T-helper 17 cell (primary cell): ENCODE measurements at regions not wholly inside any gene's neighbourhood (a gene's known extent, or its start where the extent isn't known, plus 50 kb on each side); places are given as distances from the start of the nearest gene placed in this dataset.

ENCODE experiments used
- ATAC-seq: fragments of 150-1000 bp; cut with Tn5 transposase; 2 replicates; pipeline ENCODE4 v1.10.0; 2021; ENCODE audit warnings: mild to moderate bottlenecking, moderate library complexity
- DNase-seq, 3 donors: peaks; one replicate each; pipeline versions ENCODE4 v3.0.0 to v3.0.0-alpha.2; 2020 to 2021
- H3K9me3 ChIP-seq: one replicate; pipeline ENCODE4 v1.7.0; 2013; ENCODE audit warnings: low read length, mild to moderate bottlenecking; ENCODE audit not compliant: control insufficient read depth, poor library complexity, severe bottlenecking
- H3K27ac Mint-ChIP-seq: one replicate; pipeline ENCODE4 v1.8.0; 2022; ENCODE audit warnings: mild to moderate bottlenecking, moderate library complexity, mixed read lengths
- H3K27me3 Mint-ChIP-seq: one replicate; pipeline ENCODE4 v1.8.0; 2022; ENCODE audit warnings: mixed read lengths
- H3K36me3 Mint-ChIP-seq: one replicate; pipeline ENCODE4 v1.8.0; 2022; ENCODE audit warnings: low read depth, mixed read lengths
- H3K4me1 Mint-ChIP-seq: one replicate; pipeline ENCODE4 v1.8.0; 2022; ENCODE audit warnings: mild to moderate bottlenecking, mixed read lengths
- H3K4me3 Mint-ChIP-seq: one replicate; pipeline ENCODE4 v1.8.0; 2022; ENCODE audit warnings: mild to moderate bottlenecking, moderate library complexity, mixed read lengths

- H3K4me3 Mint-ChIP-seq: no peak overlapping the region
- no peaks in the 10 kb centered on the region for H3K27me3 Mint-ChIP-seq
- H3K9me3 ChIP-seq: no peaks in the 10 kb centered on the region
- H3K27ac Mint-ChIP-seq: no peak overlapping the region
- ATAC-seq (no peak), DNase-seq (no peak)
- H3K4me1 Mint-ChIP-seq: no peaks in the 10 kb centered on the region
- H3K36me3 Mint-ChIP-seq: no peaks in the 10 kb centered on the region
Observed at GRCh38 chrX:20825984-20826383, 548.2 kb upstream of the CNKSR2 start.

GRCh38 chrX:20803971-20804370 is 537.3 kb upstream of the RPS6KA3 start:
- no peak for DNase-seq
- no peaks in the 10 kb centered on the region for H3K36me3 Mint-ChIP-seq
- H3K4me3 Mint-ChIP-seq: no peak overlapping the region
- H3K27ac Mint-ChIP-seq: no peak overlapping the region
- no peaks in the 10 kb centered on the region for H3K9me3 ChIP-seq
- ATAC-seq: no peak
- peaks cover 6% of the 10 kb centered on the region for H3K27me3 Mint-ChIP-seq
- H3K4me1 Mint-ChIP-seq: no peaks in the 10 kb centered on the region

- Mint-ChIP-seq H3K27me3 (peaks cover 6% of the 10 kb centered on the region), H3K27ac (no peak overlapping the region), H3K36me3 (no peaks in the 10 kb centered on the region), H3K4me1 (no peaks in the 10 kb centered on the region), H3K4me3 (no peak overlapping the region)
- H3K9me3 ChIP-seq: no peaks in the 10 kb centered on the region
- DNase-seq (no peak), ATAC-seq (no peak)
Observed at GRCh38 chrX:20802036-20802435, 535.3 kb upstream of the RPS6KA3 start.

GRCh38 chrX:20796450-20796849 is 529.7 kb upstream of the RPS6KA3 start:
- Mint-ChIP-seq H3K36me3 (no peaks in the 10 kb centered on the region), H3K27ac (no peak overlapping the region), H3K27me3 (peaks cover 6% of the 10 kb centered on the region), H3K4me1 (no peaks in the 10 kb centered on the region), H3K4me3 (no peak overlapping the region)
- ATAC-seq: no peak
- no peaks in the 10 kb centered on the region for H3K9me3 ChIP-seq
- no peak for DNase-seq

GRCh38 chrX:20789103-20789502 is 522.4 kb upstream of the RPS6KA3 start:
- Mint-ChIP-seq H3K27me3 (no peaks in the 10 kb centered on the region), H3K27ac (no peak overlapping the region), H3K4me1 (no peaks in the 10 kb centered on the region), H3K36me3 (no peaks in the 10 kb centered on the region), H3K4me3 (no peak overlapping the region)
- DNase-seq (no peak), ATAC-seq (no peak)
- H3K9me3 ChIP-seq: no peaks in the 10 kb centered on the region

- no peak for DNase-seq
- ATAC-seq: no peak
- Mint-ChIP-seq H3K27me3 (no peaks in the 10 kb centered on the region), H3K4me3 (no peak overlapping the region), H3K27ac (no peak overlapping the region), H3K36me3 (no peaks in the 10 kb centered on the region), H3K4me1 (no peaks in the 10 kb centered on the region)
- H3K9me3 ChIP-seq: no peaks in the 10 kb centered on the region
Observed at GRCh38 chrX:20767346-20767745, 500.6 kb upstream of the RPS6KA3 start.

GRCh38 chrX:20756585-20756984 is 489.9 kb upstream of the RPS6KA3 start:
- DNase-seq (no peak), ATAC-seq (no peak)
- H3K27ac Mint-ChIP-seq: no peak overlapping the region
- no peak overlapping the region for H3K4me3 Mint-ChIP-seq
- no peaks in the 10 kb centered on the region for H3K9me3 ChIP-seq
- peaks cover 13% of the 10 kb centered on the region for H3K27me3 Mint-ChIP-seq
- H3K4me1 Mint-ChIP-seq: no peaks in the 10 kb centered on the region
- H3K36me3 Mint-ChIP-seq: no peaks in the 10 kb centered on the region

- Mint-ChIP-seq H3K27me3 (peaks cover 13% of the 10 kb centered on the region), H3K27ac (no peak overlapping the region), H3K4me3 (no peak overlapping the region), H3K4me1 (no peaks in the 10 kb centered on the region), H3K36me3 (no peaks in the 10 kb centered on the region)
- no peaks in the 10 kb centered on the region for H3K9me3 ChIP-seq
- DNase-seq: no peak
- no peak for ATAC-seq
Observed at GRCh38 chrX:20753076-20753475, 486.4 kb upstream of the RPS6KA3 start.

- ATAC-seq (no peak), DNase-seq (no peak)
- Mint-ChIP-seq H3K27ac (no peak overlapping the region), H3K4me1 (no peaks in the 10 kb centered on the region), H3K4me3 (no peak overlapping the region), H3K27me3 (peaks cover 7% of the 10 kb centered on the region), H3K36me3 (no peaks in the 10 kb centered on the region)
- H3K9me3 ChIP-seq: no peaks in the 10 kb centered on the region
Observed at GRCh38 chrX:20746690-20747089, 480.0 kb upstream of the RPS6KA3 start.

GRCh38 chrX:20743046-20743445 is 476.3 kb upstream of the RPS6KA3 start:
- ATAC-seq (no peak), DNase-seq (no peak)
- H3K9me3 ChIP-seq: no peaks in the 10 kb centered on the region
- Mint-ChIP-seq H3K27ac (no peak overlapping the region), H3K4me1 (no peaks in the 10 kb centered on the region), H3K4me3 (no peak overlapping the region), H3K36me3 (no peaks in the 10 kb centered on the region), H3K27me3 (peaks cover 7% of the 10 kb centered on the region)

- H3K9me3 ChIP-seq: no peaks in the 10 kb centered on the region
- Mint-ChIP-seq H3K4me1 (no peaks in the 10 kb centered on the region), H3K27ac (no peak overlapping the region), H3K36me3 (no peaks in the 10 kb centered on the region), H3K27me3 (peaks cover 7% of the 10 kb centered on the region), H3K4me3 (no peak overlapping the region)
- DNase-seq (no peak), ATAC-seq (no peak)
Observed at GRCh38 chrX:20742106-20742505, 475.4 kb upstream of the RPS6KA3 start.

GRCh38 chrX:20740443-20740842 is 473.7 kb upstream of the RPS6KA3 start:
- Mint-ChIP-seq H3K4me3 (no peak overlapping the region), H3K27ac (no peak overlapping the region), H3K36me3 (no peaks in the 10 kb centered on the region), H3K27me3 (peaks cover 7% of the 10 kb centered on the region), H3K4me1 (no peaks in the 10 kb centered on the region)
- DNase-seq (no peak), ATAC-seq (no peak)
- no peaks in the 10 kb centered on the region for H3K9me3 ChIP-seq

GRCh38 chrX:20739038-20739745 is 472.5 kb upstream of the RPS6KA3 start:
- Mint-ChIP-seq H3K27me3 (peaks cover 7% of the 10 kb centered on the region), H3K4me3 (no peak overlapping the region), H3K27ac (no peak overlapping the region), H3K36me3 (no peaks in the 10 kb centered on the region), H3K4me1 (no peaks in the 10 kb centered on the region)
- no peaks in the 10 kb centered on the region for H3K9me3 ChIP-seq
- no peak for ATAC-seq
- DNase-seq: no peak

GRCh38 chrX:20729416-20729815 is 462.7 kb upstream of the RPS6KA3 start:
- ATAC-seq: no peak
- no peaks in the 10 kb centered on the region for H3K27me3 Mint-ChIP-seq
- H3K4me3 Mint-ChIP-seq: no peak overlapping the region

More at GRCh38 chrX:20729416-20729815, 462.7 kb upstream of the RPS6KA3 start:
- H3K9me3 ChIP-seq: no peaks in the 10 kb centered on the region
- no peak for DNase-seq
- Mint-ChIP-seq H3K27ac (no peak overlapping the region), H3K4me1 (no peaks in the 10 kb centered on the region), H3K36me3 (no peaks in the 10 kb centered on the region)
